ENCODE measurements at regions not wholly inside any gene's neighbourhood (a gene's known extent, or its start where the extent isn't known, plus 50 kb on each side); places are given as distances from the start of the nearest gene placed in this dataset.
"Not testable (repeated sequence)": the region's sequence is repeated elsewhere in the genome, so short reads cannot be mapped to it uniquely, and the experiment has no call there.

DNA sequence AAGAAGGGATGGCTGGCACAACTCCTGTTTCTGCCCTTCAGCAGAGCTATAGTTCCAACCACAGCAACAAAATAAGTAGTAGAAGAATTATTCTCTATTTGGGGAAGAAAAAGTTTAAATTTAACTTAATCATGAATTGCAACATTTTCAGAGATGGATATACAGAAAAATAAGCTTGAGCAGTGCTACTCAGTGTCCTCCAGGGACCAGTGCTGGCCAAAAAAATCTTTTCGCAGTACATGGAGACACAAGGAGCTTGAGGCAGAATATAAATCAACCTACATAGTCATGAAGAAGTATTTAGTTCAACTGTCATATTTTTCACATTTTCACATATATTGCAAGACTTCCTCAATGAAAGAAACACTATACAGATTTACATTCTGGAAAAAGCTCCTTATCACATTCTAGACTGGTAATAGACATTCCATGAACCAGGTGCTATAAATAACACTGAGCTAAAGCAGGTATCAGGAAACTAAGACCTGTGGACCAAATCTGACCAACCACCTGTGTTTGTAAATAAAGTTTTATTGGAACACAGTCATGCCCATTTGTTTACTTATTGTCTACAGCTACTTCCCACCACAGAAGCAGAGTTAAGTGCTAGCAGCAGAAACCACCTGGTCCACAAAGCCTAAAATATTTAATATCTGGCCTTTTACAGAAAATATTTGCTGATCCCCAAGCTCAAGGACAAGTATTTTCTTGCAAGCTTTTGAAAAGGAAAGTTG lies 101.9 kb downstream of the RGS21 start:
- no peak for DNase-seq

DNA sequence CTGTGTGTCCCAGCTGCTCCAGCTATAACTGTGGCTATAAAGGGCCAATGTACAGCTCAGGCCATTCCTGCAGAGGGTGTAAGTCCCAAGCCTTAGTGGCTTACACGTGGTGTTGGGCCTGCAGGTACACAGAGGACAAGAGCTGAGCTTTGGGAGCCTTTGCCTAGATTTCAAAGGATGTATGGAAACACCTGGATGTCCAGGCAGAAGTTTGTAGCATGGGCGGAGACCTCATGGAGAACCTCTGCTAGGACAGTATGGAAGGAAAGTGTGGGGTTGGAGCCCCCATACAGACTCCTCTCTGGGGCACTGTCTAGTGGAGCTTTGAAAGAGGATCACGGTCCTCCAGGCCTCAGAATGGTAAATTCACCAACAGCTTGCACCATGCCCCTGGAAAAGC lies 113.9 kb downstream of the RGS21 start:
- no peak for DNase-seq

- no peak for DNase-seq
Measured at GRCh38 chr1:192435704-192436103, 118.9 kb downstream of the RGS21 start.

DNA sequence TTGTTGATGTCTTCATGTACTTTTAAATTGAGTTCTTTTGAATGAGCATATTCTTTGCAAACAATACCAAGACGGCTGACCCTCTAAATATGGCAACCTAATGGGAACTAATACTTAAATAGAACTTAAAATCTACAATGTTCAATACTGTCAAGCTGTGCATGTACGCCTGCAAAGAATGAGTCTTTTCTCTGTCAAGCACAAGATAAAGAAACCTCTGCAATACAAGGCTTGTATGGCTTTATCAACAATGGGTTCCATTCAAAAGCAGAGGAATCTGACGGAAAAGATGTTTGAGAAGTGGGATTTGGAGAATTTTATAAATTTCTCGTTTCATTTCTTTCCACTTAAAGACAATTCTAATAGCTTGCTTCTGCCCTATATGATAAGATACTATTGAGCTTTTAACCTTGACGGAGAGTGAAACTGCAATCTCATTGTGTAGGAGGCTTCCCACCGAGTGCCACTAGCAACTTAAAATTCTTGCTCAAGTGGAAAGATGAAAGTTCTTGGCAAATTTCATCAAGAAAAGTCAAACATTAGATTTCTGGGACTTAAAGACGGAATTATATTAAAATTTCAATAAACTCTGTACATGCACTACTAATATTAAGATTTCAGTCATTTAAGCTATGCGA lies 119.8 kb downstream of the RGS21 start:
- DNase-seq = no peak

GRCh38 chr1:192438737-192439136 lies 121.9 kb downstream of the RGS21 start:
- DNase-seq = no peak

DNA sequence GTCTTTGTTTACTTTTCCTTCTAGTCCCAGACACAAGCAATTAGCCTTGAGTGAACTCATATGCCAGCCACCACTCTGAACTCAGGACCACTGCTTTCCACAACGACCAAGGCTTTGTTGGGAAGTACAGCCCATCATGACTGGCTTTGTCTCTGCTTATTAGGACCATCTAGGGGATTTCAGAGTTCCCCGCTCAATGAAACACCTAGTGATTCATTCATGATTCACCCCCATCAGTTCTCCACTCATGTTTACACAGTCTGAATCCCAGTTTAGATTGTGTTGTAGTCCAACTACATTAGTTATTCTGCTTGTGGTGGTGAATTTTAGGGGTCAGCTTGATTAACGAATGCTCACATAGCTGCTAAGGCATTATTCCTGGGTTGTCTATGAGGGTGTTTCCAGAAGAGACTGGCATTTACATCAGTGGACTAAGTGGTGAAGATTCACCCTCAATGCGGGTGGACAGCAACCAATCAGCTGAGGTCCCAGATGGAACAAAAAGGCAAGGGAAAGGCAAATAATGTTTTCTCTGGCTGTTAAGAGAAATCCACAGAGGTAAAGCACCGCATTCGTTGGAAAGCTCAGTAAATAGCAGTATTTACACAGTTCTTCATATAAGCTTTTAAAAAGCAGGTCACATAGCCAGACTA lies 122.7 kb downstream of the RGS21 start:
- DNase-seq = no peak

DNA sequence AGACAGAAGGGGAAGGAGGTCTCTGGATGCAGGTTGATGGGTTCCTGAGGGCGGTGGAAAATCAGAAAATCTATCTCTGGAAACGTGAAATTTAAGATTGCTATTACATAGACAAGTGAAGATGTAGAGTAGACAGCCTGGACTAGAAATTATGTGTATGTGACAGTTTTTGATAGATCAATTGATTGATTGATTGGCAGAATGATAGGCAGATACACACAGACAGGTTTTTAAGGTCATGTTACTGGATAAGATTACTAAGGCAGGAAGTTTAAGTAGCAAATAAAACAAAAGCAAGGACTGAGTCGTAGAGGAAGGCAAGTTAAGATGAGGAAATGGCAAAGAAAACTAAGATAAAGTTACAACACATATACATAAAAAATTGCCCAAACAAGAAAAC lies 124.7 kb downstream of the RGS21 start:
- no peak for DNase-seq

GRCh38 chr1:192442736-192443135 lies 125.9 kb downstream of the RGS21 start:
- no peak for DNase-seq

DNA sequence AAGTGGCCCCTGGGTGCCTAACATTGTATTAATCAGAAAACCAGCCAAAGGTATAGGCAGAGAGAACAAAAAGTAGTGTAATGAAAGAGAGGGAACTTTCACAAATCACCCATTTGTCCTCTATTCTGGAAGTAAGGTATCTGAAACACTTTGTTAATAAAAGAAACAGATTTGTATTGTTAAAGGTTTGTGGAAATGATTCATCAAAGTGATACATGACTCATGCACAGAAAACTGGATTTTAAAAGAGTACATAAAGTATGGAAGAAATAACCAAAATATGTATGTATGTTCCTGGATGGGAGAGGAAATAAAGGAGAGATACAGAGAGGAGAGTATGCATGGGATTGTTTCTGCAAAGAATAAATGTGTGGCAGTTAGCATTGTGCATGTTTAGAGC lies 126.8 kb downstream of the RGS21 start:
- no peak for DNase-seq

DNA sequence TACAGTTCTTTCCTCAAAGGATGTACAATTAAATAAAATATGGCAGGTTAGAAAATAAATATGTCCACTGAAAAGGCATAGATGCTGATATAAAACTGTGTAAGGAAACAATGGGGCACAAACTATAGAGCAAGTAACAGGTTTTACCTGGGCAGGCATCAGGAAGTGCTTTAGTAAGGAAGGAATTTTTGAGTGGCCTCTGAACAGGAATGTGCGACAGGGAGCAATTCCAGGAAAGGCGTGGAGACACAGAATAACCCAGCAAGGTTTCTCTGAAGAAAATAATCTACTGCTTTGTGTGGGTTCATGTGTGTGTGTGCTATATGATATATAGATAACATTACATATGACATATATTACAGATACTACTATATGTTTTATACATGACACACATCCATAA lies 128.4 kb downstream of the RGS21 start:
- DNase-seq = no peak

DNA sequence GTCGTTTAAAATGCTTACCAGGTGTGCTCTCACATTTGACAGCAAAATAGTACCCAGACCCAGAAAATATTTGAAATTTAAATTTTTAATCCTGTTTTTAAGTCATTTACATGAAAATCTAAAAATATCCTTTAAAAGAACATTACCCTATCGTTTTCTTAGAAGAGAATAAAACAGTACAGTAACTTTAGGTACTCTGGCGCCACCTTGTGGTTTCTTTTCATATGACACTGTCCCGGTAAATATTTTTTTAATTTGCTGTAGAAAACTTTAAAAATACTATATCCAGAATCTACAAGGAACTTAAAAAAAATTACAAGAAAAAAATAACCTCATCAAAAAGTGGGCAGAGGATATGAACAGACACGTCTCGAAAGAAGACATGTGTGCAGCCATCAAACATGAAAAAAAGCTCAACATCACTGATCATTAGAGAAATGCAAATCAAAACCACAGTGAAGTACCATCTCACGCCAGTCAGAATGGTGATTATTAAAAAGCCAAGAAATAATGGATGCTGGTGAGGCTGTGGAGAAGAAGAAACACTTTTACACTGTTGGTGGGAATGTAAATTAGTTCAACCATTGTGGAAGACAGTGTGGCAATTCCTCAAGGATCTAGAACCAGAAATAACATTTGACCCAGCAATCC lies 129.2 kb downstream of the RGS21 start:
- DNase-seq = peak; percentile 79

DNA sequence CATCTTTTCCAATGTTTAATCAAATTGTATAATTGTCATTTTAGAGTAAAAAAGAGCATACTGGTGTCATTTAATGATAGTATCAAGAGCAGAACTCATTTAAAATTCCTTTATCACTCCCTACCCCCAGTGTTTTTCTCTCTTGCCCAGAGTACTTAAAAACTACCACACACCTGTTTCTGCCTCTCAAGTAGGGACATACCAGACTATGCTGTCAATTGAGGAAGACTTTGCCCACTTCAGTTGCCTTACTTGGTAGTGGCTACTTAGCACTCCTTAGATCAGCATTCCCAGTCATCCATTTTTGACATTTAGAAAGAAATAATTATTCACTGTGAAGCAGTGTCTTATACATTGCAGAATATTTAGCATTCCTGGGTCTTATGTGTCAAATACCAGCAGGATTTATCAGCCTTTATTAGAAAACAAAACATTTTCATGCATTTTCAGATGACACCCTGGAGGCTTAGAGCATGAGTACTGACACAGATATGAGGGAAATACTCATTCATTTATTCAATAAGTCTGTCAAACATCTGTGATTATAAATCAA lies 127.5 kb upstream of the RGS1 start:
- peak; percentile 77 for DNase-seq

- DNase-seq = no peak
Measured at GRCh38 chr1:192453360-192453992, 122.1 kb upstream of the RGS1 start.

DNA sequence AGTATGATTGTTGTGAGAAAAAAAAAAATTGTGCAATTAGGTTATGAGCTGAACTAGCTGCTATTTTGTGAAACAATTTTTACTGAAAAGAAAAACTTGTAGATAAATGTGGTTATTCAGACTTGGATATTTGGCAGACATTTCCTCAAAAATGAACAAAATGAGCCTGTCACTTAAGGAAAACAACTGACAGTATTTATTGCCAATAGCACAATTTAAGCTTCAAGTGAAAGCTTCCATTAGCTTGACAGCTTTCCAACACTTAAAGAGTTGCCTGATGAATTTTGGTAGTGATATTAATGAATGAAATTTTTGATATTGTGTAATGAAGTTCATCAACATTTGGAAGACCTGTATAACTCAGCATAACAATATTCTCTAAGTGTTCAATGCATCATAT lies 116.1 kb upstream of the RGS1 start:
- DNase-seq = no peak

GRCh38 chr1:192461684-192462083 lies 113.9 kb upstream of the RGS1 start:
- DNase-seq = no peak

DNA sequence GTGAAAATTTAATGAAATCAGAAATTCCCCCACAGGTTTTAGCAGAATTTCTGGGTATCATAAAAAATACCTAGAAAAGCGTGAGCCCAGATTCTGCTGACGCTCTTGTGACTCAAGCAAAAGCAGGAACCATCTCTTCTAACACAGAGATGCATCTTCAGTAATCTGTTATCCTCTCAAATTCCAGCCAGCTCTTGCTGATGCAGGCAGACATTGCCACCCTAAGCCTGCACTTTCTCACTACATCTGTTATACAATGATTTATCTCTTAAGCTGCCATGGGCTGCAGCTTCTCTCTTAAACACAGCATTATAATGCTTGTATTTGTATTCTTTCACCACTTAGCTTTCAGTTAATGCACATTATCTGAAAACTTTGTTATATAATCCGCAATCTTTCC lies 113.0 kb upstream of the RGS1 start:
- DNase-seq = no peak

DNA sequence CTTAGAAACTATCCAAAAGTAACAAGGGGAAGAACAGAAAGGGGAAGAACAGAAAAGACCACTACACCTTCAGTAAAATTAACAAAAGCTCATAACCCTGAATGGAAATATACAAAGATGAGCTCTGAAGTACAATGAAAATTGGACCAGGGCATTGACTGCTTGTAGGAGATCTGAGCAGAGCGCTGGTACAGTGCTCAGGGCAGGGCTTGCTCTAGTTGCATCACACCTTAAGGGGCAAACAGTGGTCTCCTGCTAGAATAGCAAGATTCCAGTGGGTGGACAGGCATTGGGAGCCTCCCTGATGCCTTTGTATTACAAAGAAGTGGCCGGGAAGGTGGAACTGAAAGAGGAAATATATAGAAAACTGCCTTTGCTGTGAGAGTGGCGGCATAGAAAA lies 111.9 kb upstream of the RGS1 start:
- no peak for DNase-seq

DNA sequence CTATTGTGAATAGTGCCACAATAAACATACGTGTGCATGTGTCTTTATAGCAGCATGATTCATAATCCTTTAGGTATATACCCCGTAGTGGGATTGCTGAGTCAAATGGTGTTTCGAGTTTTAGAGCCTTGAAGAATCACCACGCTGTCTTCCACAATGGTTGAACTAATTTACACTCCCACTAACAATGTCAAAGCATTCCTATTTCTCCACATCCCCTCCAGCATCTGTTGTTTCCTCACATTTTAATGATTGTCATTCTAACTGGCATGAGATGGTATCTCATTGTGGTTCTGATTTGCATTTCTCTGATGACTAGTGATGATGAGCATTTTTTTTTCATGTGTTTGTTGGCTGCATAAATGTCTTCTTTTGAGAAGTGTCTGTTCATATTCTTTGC lies 110.4 kb upstream of the RGS1 start:
- not testable (repeated sequence) for DNase-seq

DNA sequence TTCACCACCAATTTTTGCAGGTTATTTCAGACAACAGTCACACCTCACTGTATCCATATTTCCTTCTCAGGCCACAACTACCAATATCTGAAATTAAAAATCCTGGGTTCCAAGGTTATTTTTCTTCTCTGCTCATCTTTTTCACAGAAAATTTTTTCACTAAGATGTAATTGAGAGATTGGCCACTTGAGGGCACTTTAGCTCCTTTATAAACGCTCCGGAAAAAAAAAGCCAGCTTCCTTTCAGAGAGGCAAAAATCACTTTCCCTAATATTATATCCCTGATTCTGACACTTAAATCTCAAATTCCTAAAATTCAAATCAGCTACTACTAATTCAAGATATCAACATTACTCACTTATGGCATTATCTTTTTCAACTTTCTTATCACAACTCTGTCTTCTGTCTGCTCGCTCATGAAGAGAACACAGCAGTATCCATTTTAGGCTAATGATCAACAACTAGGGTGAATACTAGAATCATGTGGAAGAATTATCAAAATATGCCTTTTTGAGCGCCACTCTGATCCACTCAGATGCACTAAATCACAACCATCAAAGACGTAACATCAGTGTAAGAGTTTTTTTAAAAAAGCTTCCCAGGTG lies 101.4 kb upstream of the RGS1 start:
- DNase-seq = peak; percentile 80

GRCh38 chr1:192475329-192475728 lies 100.2 kb upstream of the RGS1 start:
- DNase-seq = no peak

- DNase-seq = peak; percentile 54
Measured at GRCh38 chr1:192475970-192476369, 99.6 kb upstream of the RGS1 start.

GRCh38 chr1:192476802-192477298 lies 98.7 kb upstream of the RGS1 start:
- DNase-seq = peak; percentile 44
